Kidney epithelial cell (primary cell): ENCODE measurements at regions not wholly inside any gene's neighbourhood (a gene's known extent, or its start where the extent isn't known, plus 50 kb on each side); places are given as distances from the start of the nearest gene placed in this dataset.

Experiments used
- DNase-seq: peaks from one replicate; pipeline ENCODE4 v3.0.0-alpha.2; 2010; ENCODE audit warnings: low read depth
- H3K27me3 ChIP-seq: 2 replicates; pipeline ENCODE4 v1.6.0; 2011; ENCODE audit warnings: low read length; ENCODE audit not compliant: control insufficient read depth, insufficient read depth
- H3K36me3 ChIP-seq: 2 replicates; pipeline ENCODE4 v1.5.1; 2011; ENCODE audit warnings: low read length; ENCODE audit not compliant: control insufficient read depth, insufficient read depth
- H3K4me3 ChIP-seq: 2 replicates; pipeline ENCODE4 v1.5.1; 2011; ENCODE audit warnings: low read depth, mild to moderate bottlenecking, control low read depth, low read length
- CTCF ChIP-seq: IDR thresholded peaks from 2 replicates; pipeline ENCODE4 v1.5.1; 2011; ENCODE audit warnings: mild to moderate bottlenecking, moderate library complexity, low read length, control low read depth, inconsistent platforms; ENCODE audit not compliant: insufficient read depth, poor library complexity, severe bottlenecking

GRCh38 chr15:93887151-93887550 is 344.2 kb upstream of the MCTP2 start:
- no peak for DNase-seq
- Histone ChIP-seq H3K36me3 (no peaks in the 10 kb centered on the region), H3K27me3 (no peaks in the 10 kb centered on the region), H3K4me3 (no peak overlapping the region)
- no peak for TF ChIP-seq CTCF

DNA sequence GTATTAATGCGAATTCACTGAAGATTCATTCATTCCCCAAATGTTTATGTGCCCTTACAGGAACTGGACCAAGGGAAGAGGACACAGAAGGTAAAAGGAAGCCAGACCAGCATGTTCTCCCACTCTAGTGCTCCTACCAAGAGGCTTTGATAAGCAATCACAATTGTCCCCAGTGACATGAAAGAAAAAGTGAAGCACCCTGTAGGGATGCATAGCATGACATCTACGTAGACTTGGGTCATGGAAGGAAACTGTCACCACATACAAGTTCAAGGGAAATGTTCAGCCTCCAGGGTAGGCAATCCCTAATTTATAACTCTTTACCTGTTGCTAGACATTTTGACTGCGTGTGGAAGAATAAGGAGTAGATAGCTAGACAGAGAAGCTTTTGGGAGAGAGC is 348.6 kb upstream of the MCTP2 start:
- no peak for DNase-seq
- H3K27me3 ChIP-seq = no peaks in the 10 kb centered on the region
- no peaks in the 10 kb centered on the region for H3K36me3 ChIP-seq
- H3K4me3 ChIP-seq = no peak overlapping the region
- no peak for TF ChIP-seq CTCF

DNA sequence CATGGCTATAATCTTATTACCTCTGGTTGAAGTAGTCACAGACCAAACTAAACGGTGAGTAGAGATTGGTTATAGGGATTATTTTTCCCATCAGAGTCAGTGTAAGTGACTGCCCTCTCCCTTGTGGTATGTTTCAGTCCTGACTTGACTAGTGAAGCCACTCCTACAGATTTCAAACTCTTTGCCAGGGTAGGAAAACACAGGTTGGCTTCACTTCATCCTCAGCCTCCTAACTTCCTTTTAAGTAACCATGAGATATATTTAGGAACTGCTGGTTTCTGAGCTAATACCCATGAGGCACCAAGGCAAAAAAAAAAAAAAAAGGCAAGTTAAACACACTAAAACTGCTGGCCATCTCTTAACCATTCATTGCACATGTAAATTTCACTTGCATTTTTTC is 349.2 kb upstream of the MCTP2 start:
- no peak for DNase-seq
- Histone ChIP-seq H3K4me3 (no peak overlapping the region), H3K27me3 (no peaks in the 10 kb centered on the region), H3K36me3 (no peaks in the 10 kb centered on the region)
- no peak for TF ChIP-seq CTCF

- Histone ChIP-seq H3K4me3 (no peak overlapping the region), H3K27me3 (no peaks in the 10 kb centered on the region), H3K36me3 (no peaks in the 10 kb centered on the region)
- TF ChIP-seq CTCF = no peak
- DNase-seq = no peak
These were observed 350.1 kb upstream of the MCTP2 start for GRCh38 chr15:93881310-93881709.

- no peaks in the 10 kb centered on the region for H3K27me3 ChIP-seq
- no peak overlapping the region for H3K4me3 ChIP-seq
- no peaks in the 10 kb centered on the region for H3K36me3 ChIP-seq
- DNase-seq = no peak
- no peak for TF ChIP-seq CTCF
These were observed 351.0 kb upstream of the MCTP2 start for GRCh38 chr15:93880358-93880757.

DNA sequence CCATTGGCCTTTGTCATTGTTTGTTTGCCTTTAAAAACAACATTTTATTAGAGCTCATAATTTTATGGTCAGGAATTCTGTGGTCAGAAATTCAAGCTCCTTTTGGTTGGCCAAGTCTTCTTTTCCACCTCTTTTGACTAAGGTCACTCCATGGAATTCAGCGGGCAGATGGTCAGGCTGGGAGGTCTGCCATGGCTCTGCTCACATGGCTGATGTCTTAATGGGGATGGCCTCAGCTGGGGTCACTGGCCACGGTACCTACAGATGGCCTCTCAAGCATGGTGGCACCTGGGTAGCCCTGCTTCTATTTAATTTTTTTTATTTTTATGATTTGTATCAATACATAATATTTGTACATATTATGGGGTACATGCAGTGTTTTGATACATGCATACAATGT is 360.8 kb upstream of the MCTP2 start:
- no peaks in the 10 kb centered on the region for H3K36me3 ChIP-seq
- H3K4me3 ChIP-seq = no peak overlapping the region
- no peaks in the 10 kb centered on the region for H3K27me3 ChIP-seq
- no peak for DNase-seq
- no peak for TF ChIP-seq CTCF
